Endothelial cell of umbilical vein (primary cell): ENCODE measurements at regions not wholly inside any gene's neighbourhood (a gene's known extent, or its start where the extent isn't known, plus 50 kb on each side); places are given as distances from the start of the nearest gene placed in this dataset.

Experiments
- CTCF ChIP-seq, 2 donors: IDR thresholded peaks; 1 replicate in 1 of 2; 2 replicates in 1 of 2; pipeline ENCODE4 v1.5.1; 2011; ENCODE audit warnings: low read length in 2 of 2, mild to moderate bottlenecking in 2 of 2, moderate library complexity in 2 of 2, control low read depth in 1 of 2, inconsistent platforms in 1 of 2, low read depth in 1 of 2; ENCODE audit not compliant: insufficient read depth in 1 of 2; ENCODE audit errors: extremely low read depth in 1 of 2
- EZH2 ChIP-seq: IDR thresholded peaks from 2 replicates; pipeline ENCODE4 v1.6.1; 2012; ENCODE audit warnings: borderline replicate concordance, low read depth, mild to moderate bottlenecking, moderate library complexity, low read length, inconsistent platforms; ENCODE audit not compliant: severe bottlenecking
- POLR2A ChIP-seq: IDR thresholded peaks from 2 replicates; pipeline ENCODE4 v1.6.1; 2012; ENCODE audit warnings: low read depth, mild to moderate bottlenecking, control low read depth, low read length
- POLR2AphosphoS5 ChIP-seq: IDR thresholded peaks from 2 replicates; pipeline ENCODE4 v1.6.1; 2012; ENCODE audit warnings: low read depth, mild to moderate bottlenecking, control low read depth, low read length, moderate library complexity; ENCODE audit not compliant: insufficient read depth

- TF ChIP-seq POLR2AphosphoS5 (no peak), CTCF (IDR thresholded peaks at IDR 0.05; ENCODE audit: extremely low read depth in 1 of 2, insufficient read depth in 1 of 2, low read depth in 1 of 2, low read length in 2 of 2) (no peak), POLR2A (no peak), EZH2 (no peak)
Measured at GRCh38 chr3:152139651-152140050, 129.1 kb upstream of the MBNL1 start.
